ENCODE measurements at regions not wholly inside any gene's neighbourhood (a gene's known extent, or its start where the extent isn't known, plus 50 kb on each side); places are given as distances from the start of the nearest gene placed in this dataset.

DNA sequence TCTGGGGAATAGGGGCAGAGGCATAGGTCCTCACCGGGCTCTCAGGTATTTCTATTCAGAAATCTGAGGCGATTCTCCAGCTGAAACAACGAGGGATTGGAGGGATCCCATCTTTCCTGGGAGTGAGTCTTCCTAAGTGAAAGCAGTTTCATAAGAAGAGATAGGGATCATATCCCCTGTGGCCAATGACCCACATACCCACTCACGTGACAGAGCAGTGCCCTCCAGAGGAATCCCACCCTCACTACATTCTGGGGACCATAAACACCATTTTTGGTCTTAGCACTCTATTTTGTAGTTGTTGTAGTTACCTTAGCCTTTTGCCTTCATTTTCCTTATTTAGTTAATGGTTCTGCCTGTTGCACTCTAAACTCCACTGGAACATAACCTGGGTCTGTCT is 121.1 kb downstream of the GPR63 start:
- TF ChIP-seq, protein P1, sequence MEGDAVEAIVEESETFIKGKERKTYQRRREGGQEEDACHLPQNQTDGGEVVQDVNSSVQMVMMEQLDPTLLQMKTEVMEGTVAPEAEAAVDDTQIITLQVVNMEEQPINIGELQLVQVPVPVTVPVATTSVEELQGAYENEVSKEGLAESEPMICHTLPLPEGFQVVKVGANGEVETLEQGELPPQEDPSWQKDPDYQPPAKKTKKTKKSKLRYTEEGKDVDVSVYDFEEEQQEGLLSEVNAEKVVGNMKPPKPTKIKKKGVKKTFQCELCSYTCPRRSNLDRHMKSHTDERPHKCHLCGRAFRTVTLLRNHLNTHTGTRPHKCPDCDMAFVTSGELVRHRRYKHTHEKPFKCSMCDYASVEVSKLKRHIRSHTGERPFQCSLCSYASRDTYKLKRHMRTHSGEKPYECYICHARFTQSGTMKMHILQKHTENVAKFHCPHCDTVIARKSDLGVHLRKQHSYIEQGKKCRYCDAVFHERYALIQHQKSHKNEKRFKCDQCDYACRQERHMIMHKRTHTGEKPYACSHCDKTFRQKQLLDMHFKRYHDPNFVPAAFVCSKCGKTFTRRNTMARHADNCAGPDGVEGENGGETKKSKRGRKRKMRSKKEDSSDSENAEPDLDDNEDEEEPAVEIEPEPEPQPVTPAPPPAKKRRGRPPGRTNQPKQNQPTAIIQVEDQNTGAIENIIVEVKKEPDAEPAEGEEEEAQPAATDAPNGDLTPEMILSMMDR (IDR thresholded peaks at IDR 0.05), result no peak
- no peak for TF ChIP-seq POLR2A (IDR thresholded peaks at IDR 0.05)
